LoVo (cell line): ENCODE measurements at regions not wholly inside any gene's neighbourhood (a gene's known extent, or its start where the extent isn't known, plus 50 kb on each side); places are given as distances from the start of the nearest gene placed in this dataset.

Experiments
- DNase-seq: peaks from one replicate; pipeline ENCODE4 v3.0.0-alpha.2; 2016; ENCODE audit warnings: low spot score

DNA sequence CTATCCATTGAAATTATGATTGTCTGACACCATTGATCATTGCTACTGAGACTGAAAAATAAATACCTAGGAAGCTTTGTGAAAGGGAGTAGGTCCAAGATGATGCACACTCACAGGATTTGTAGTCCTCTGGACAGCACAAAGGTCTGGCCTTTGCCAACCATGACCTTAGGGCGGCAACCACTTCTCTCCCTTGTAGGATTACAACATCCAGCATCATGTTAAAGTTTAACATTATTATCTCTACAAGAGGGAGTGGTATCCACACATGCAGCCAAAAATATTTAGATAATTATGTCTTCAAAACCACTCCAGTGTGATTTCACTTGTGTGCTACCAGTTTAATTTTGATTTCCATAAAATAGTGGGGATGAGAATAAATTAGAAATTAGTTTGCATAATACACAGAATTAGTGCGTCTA is 51.1 kb upstream of the NHSL1 start:
- peak; percentile 31 for DNase-seq

DNA sequence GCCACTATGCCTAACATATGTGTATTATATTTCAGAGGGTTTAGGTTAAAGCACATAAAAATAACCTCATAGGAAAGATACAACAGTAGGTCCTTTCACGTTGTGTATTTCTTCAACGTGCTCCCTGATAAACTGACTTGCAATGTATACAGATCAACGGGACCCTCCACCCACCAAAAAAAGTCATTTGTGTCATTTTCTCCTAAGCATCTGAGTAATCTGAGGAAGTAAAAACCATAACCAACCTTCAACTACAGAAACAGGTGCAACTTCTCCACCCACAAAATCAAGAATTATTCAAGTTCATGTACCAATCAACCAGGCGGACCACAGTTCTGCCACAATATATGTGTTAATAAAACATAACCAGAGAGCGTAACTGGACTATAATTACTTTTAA is 54.9 kb upstream of the NHSL1 start:
- DNase-seq: no peak

DNA sequence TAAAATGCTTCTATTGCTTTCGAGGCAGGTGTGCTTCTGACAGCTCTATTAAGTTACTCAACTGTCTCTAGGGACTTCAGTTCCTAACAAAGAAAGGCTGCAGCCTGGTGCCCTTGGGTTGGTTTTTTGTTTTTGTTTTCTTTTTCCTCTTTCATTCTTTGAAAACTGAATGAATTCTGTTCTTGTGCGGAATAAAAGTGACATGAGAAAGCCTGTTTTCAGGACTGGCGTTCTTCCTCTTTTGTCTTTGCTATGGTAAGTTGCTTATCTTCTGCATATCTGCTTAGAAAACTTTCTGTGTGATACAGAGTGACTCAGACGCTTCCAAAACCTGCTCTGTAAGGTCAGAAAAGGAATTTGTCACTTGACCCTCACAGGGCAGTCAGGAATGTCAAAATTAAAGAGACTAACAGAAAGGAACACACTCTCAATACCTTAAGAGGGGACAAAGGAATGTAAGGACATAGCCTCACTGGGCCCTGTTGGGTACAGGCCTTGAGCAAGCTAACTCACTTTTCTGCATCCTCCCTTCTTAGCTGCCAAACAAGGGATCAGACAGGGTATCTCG is 56.2 kb upstream of the NHSL1 start:
- no peak for DNase-seq

DNA sequence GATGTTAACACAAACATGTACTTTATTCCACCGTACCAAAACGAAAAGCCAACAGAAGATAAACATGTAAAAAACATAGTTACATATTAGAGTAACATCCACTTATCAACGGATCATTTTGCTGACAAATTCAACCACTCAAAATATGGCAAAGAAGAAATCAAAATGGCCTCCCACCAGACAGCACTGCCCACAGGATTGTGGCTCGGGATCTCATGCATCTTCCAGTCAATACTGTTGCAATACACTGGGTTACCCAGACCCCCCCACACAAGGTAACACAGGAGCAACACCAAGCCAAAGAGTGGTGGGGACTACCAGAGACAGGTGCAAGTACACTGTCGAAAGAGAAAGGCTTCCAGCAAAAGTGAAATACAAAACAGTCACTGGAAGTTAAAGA is 57.9 kb upstream of the NHSL1 start:
- DNase-seq: no peak

DNA sequence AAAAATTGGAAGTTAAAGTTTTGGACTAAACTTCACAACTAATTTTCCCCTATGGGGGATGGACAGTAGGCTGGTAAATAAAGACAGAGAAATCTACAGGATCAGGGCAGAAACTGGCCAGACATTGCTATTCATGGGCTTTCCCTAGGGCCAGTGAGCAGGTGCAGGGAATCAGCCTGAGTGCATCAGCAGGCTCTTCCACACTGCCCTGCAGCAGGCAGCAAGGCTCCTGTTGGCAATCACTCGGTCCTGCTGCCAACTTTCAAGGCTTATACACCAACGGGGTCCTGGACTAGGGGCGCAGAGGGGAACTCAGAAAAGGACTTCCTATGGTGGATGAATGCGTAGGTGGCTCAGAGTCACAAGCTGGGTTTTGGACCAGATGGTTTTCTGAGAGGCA is 59.8 kb upstream of the NHSL1 start:
- DNase-seq: no peak

DNA sequence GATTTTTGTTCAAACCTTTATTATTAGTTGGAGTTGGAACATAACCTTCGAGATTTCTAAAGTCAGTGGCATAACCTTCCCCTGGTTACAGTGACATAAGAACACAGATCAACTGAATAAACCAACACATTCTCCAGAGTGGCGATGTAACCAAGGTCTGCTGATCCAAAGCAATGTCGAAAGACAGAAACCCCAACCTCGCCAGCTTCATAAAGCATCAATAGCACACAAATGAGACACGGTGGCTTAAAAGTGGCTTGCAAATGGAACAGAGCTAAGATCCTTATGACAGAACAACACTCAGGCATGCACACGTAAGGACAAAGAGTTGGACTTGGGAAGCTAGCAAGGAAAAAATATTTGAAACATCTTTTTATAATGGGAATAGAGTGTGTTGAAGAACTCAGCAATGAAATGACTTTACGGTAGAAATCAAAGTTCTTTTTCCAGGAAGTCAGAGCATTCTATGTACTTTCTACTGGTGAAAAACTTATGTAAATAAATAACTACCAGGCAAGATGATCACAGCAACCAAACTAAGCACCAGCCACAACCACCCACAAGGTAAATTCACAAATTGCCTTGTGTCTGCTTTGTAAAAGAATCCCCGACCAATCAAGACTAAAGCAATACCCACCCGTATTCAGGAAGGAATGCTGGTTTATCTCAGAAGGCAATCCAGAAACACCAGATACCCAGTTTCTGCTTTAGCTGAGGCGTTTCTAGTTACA is 61.0 kb upstream of the NHSL1 start:
- no peak for DNase-seq

DNA sequence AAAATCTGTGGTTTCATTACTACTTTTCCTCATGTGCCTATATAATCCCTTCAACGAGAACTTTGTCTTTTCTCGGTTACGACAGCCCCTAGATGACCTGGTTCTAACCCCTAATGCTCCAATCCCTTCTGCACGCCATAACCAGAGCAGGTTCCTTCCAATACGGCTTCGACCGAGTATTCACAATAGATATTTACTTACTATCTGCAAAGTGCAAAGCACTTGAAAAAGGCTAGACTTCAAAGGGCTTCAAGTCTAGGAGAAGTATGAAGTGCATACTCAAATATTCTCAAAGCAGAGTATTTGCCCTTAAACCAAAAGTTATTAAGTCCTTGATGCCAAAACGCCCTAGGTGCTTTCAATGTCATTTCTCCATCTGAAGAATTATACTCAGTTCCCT is 63.4 kb upstream of the NHSL1 start:
- no peak for DNase-seq

DNA sequence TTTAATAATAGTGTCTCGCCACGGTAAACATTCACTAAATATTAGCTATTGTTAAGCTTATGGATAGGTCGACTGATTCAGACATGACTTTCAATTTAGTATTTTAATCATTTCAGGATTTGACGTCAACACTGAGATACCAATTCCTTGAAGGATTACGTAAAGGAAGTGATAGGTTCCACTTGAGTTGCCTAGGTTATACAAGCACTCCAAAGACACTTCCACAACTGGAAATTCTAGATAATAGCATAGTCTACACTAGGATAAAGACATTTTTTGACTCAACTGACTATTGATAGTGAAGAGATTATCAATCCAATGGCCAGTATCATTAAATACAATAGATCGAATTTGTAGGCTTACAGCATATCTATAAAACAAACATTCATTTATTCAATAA is 63.9 kb upstream of the NHSL1 start:
- no peak for DNase-seq

DNA sequence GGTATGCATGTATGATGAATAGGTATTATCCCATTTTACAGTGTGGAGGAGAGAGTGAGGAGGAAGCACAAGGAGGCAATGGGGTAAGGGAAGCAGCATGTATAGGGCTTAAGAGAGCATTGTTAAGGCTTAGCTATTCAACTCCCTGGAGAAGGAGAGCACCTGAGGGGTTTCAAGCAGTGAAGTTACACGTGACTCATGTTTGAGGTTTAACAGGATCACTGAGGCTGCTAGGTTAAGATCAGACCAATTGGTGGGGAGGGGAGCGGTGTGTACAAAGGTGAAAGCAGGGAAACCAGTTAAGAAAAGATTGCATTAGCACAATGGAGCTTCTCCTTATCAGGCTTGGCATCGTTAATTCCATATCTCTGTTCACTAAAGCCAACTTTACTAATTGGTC is 64.4 kb upstream of the NHSL1 start:
- peak; percentile 19 for DNase-seq

DNA sequence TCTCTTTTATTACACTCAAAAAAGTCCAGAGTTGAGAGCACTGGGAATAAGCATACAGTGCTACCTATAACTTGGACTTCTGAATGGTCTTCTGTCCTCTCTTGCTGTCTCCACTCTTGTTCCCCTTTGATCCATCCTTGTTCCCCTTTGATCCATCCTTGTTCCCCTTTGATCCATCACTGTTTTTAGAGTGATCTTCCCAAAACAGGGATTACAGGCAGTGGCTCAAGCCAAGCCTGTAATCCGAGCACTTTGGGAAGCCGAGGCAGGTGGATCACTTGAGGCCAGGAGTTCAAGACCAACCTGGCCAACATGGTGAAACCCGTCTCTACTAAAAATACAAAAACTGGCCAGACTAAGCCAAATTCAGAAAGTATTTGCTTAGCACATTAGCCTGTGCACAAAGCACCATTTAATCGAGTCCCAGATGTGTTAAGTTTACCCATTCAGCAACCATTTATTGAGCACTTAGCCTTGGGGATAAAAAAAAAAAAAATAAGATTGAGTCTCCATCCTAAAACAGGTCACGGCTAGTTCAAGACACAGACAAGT is 65.0 kb upstream of the NHSL1 start:
- DNase-seq: no peak

DNA sequence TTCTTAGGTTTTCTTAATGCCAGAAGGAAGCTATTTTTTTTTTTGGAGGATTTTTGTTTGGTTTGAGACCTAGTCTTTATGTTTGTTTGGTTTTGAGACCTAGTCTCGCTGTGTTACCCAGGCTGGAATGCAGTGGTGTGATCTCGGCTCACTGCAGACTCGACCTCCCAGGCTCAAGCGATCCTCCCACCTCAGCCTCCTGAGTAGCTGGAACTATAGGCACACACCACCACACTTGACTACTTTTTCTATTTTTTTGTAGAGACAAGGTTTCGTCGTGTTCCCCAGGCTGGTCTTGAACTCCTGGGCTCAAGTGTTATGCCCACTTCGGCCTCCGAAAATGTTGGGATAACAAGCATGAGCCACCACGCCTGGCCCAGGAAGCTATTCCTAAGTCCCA is 67.8 kb upstream of the NHSL1 start:
- DNase-seq: no peak

DNA sequence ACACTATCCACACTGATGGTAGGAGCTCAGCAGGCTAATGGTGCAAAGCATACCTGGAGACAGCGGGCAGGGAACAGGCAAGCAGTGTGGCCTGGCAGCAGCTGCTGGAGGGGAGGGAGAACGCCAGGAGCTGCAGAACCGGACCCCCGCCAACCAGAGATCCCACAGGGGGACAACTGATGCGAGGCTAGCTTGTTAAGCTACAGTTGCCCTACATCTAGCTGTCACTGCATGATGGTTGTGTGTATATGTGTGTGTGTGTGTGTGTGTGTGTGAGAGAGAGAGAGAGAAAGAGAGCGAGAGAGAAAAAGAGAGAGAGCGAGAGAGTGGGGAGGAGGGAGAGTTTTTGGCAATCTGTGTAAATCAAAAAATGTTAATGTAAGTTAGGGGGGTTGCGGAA is 69.7 kb upstream of the NHSL1 start:
- no peak for DNase-seq

DNA sequence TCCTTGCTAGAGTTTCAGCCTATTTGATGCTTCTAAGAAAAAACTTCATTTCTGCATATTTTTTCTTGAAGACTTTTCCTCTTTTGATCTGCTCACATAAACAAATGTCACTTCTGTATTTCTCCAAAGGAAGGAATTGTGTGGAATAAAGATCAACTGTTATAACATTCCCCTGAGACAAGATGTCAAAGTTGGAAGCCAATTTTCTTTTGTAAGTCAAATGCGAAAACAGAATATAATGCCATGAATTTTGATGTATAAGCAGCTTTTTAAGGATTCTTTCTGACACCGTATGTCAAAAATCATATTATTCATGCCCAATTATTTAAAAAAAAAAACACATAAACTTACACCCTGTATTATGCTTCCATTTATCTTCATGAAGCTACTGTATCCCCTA is 70.3 kb upstream of the NHSL1 start:
- DNase-seq: no peak

DNA sequence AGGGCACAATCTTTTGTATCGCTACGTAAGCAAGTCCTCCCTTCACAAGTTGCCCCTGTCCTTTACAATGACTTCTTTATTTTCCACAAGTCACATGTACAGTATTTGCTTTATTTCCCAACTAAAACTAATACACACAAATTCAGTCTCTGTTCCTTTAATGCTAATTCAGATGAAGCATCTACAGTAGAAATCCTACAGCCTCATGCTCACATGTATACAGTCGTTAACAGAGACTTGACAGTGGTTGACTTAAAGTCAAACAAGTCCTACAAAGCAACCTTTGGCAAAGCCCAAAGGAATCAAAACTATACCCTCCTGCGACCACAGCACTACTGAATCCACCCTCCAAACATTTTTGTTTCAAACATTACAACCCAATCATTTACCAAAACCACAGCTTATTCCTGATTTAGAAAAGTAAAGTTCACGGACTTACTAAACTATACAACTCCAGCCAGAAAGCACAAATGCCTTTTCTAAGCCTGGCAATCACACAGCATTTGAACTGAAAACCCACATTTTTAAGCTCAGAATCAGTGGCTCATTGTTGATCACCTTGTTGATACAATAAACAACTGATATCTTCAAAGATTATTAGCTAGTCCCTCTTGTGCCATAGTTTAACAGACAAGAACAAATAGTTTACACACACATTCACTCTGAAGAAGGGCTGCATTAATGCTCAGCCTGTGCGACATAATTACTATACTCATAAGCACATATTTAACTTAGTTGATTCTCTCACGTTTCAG is 70.9 kb upstream of the NHSL1 start:
- no peak for DNase-seq

DNA sequence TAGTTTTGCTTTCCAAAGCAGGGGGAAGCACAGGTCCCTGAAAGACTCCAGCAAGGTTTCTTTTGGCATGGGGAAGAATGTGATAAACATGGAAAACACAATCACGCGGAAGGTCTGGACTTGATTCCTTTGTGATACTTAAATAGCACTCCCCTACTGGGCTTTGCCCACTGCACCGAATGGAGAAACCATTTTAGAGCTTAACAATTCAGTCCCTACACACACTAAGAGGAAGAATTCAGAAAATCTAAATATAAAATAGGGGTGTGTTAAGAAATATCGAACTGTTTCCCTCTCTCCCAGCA is 71.4 kb upstream of the NHSL1 start:
- DNase-seq: no peak

DNA sequence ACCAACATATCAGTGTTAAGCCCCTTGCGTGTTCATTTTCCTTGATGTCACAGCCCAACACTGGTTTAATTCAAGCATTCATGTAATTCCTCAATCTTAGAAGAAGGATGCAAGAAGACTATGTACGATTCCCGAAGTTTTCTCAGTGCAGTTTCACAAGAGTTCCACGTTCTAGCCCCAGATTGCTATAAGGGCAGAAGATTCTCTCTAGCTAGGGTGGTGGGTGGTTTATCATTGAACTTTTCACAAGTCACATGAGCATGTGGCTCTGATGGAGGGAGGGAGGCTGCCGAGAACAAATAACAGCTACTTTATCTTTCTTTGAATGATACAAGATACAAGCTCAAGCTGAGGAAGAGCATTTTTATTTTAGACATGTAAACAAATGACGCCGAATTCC is 71.9 kb upstream of the NHSL1 start:
- DNase-seq: no peak

DNA sequence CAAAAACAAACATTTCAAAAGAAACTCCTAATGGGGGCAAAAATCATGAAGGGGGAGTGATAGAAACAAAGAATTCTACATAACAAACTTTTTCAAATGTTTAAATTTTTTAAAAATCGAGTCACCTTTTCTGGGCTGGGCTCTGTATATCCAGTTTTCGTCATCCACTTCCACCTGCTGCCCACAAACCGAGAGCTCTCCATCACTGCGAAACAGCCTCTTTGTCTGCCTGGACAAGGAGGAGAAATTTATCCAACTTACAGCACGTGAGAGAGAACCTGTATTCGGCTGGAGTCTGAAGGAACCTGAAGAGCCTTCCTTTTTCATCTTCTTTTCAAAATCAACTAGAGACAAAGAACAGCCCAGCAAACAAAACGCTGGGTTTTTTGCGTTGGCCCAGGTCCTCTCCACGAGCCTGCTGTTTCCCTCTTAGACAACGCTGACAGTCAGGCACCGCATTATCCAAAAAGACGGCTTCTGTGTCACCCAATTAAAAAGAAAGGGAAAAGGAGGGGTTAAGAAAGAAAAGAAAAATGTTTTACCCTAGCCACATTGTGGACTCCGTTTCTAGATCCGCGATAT is 72.4 kb upstream of the NHSL1 start:
- no peak for DNase-seq

DNA sequence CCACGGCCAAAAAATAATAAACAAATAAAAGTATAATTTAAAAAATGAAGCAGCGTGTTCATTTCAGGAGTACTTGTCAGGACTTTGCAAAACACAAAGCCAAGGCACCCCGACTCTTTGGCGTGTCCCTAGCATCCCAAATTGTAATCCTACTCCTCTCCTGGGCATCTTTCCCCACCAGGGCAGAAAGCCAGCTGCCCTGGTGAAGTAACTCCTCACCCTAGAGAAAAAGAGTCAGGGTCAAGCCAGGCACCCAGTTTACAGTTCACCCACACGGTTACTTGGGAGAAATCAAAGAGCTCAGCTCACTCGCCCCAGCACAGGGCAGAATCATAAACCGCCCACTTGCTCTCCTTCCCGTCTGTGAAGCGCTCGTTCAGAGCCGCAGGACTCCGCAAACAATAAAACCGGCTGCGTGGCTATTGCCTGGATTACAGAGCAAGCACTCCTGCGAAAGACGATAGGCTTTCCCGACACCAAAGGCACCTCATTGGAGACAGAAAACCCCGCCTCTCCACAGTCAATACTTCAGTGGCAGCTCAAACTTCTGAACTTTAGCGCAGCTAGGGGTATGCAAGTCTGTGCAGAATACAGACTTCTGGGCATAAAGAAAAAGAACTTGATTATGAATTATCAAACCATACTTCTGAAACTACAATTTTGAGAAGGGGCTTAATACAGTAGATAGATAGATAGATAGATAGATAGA is 73.0 kb upstream of the NHSL1 start:
- DNase-seq: no peak

DNA sequence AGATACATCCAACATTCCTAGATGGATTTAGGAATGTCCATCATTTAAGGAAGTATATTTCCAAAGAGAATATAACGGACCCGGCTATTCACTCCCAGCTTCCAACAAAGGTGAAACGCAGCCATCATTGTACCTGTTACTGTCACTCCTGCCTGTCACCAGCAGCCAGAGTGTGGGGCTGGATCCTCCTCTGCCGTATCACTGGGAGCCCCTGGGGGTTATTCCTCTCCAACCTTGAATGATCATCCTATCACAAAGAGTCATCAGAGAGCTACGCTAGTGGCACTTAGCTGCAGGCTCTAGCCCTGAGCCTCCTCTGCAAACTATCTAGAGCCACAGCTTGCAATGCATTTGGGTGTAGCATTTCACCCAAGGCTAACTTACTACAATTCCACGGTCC is 73.6 kb upstream of the NHSL1 start:
- no peak for DNase-seq

DNA sequence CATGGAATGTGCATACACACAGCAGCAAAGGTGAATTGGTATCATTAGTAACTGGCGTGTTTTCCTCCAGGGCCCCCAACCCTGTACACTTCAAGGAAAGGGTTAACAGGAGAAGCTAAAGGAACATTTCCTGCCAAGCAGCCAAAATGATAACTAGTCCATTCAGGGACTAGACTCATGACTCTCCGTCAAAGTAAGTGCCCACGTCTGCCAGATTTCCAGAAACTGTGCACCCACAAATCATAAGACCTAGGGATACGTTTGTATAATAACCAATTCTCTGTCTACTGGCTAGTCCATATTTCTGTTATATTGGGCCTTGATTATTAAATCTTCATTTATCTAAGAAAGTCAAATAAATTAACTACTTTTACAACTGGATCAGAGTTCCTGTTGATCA is 76.0 kb upstream of the NHSL1 start:
- no peak for DNase-seq

DNA sequence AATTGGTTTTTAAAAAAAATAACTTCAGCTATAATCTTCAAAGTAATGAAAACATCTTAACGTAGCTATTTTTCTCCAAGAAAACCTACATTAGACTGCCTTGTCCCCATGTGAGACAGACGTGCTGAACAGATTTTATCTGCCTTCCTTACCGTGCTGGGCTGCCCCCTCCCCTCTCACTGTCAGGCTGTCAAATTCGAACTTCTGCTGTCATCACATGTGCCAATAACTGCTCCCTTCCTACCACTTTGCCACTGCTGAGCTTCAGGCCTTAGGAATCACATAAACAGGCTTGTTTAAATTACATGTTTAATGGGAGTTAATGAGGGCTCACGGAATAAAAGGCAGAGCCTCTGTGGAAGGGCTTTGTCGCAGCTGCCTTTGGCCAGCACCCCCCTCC is 77.0 kb upstream of the NHSL1 start:
- DNase-seq: no peak

DNA sequence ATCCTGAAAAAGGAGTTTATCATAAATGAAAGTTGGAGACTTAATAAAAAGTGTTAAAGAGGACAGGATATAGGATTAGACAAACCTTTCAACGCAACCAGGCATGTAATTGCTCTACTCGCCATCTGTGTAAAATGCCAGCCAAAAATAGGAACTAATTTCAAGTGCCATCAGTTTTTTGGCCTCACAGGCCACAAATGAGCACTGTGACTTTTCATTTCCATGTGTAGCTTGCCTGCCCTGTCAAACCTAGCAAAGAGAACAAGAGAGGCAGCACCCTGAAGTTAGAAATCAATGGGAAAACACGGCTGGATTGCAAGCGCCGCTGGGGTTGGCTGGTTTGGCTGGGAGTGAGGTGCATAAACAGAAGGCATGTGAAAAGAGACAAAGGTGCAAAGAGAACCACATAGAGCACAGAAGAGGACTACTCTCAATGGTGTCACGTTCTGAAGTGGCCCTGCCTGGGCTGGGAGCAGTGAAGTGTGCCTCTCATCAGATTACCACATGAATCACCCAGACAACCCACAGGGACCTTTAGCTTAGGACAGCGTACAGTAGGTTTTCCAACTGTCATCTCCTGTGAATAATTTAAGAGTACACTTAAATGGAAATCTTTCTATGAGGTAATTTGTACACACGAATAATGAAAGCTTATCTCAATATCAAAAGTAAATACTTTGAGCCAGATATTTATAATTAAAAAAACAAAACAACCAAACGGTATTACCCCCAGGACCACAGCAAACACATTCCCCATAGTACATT is 78.0 kb upstream of the NHSL1 start:
- DNase-seq: no peak
